Naive thymus-derived CD8-positive, alpha-beta T cell (primary cell): ENCODE measurements at regions not wholly inside any gene's neighbourhood (a gene's known extent, or its start where the extent isn't known, plus 50 kb on each side); places are given as distances from the start of the nearest gene placed in this dataset.

Experiments used
- ATAC-seq, 2 donors: fragments of 150-1000 bp; cut with Tn5 transposase in 1 of 2; sonication (Bioruptor Pico), chemical (Tn5 transposase) in 1 of 2; 1 replicate in 1 of 2; 2 replicates in 1 of 2; pipeline ENCODE4 v1.10.0; 2021; ENCODE audit warnings: mild to moderate bottlenecking in 2 of 2, moderate library complexity in 2 of 2
- POLR2A ChIA-PET: fragments of 350-600 bp; sonication (Branson Sonifier 250); formaldehyde crosslinking; loops from one replicate; lab custom pipeline; 2021; ENCODE audit warnings: antibody characterized with exemption; lab: Charles Lee
- DNase-seq, 10 donors: peaks; one replicate each; pipeline versions ENCODE4 v3.0.0 to v3.0.0-alpha.2; 2020 to 2022
- H3K27ac Mint-ChIP-seq, 10 donors: one replicate each; pipeline ENCODE4 v1.8.0; 2020 to 2022; ENCODE audit warnings: mild to moderate bottlenecking in 10 of 10, mixed read lengths in 10 of 10, moderate library complexity in 4 of 10, inconsistent platforms in 1 of 10
- H3K27me3 Mint-ChIP-seq, 5 donors: one replicate each; pipeline ENCODE4 v1.8.0; 2021 to 2022; ENCODE audit warnings: mixed read lengths in 5 of 5
- H3K36me3 Mint-ChIP-seq, 3 donors: one replicate each; pipeline ENCODE4 v1.8.0; 2020 to 2022; ENCODE audit warnings: mixed read lengths in 3 of 3, mild to moderate bottlenecking in 2 of 3, inconsistent platforms in 1 of 3
- H3K4me1 Mint-ChIP-seq, 4 donors: one replicate each; pipeline ENCODE4 v1.8.0; 2021 to 2022; ENCODE audit warnings: mixed read lengths in 4 of 4
- H3K4me3 Mint-ChIP-seq, 10 donors: one replicate each; pipeline ENCODE4 v1.8.0; 2020 to 2022; ENCODE audit warnings: mild to moderate bottlenecking in 10 of 10, mixed read lengths in 10 of 10, moderate library complexity in 6 of 10, inconsistent platforms in 1 of 10
- H3K9me3 Mint-ChIP-seq, 9 donors: one replicate each; pipeline ENCODE4 v1.8.0; 2020 to 2022; ENCODE audit warnings: mixed read lengths in 9 of 9, mild to moderate bottlenecking in 3 of 9, inconsistent platforms in 1 of 9, moderate library complexity in 1 of 9

DNA sequence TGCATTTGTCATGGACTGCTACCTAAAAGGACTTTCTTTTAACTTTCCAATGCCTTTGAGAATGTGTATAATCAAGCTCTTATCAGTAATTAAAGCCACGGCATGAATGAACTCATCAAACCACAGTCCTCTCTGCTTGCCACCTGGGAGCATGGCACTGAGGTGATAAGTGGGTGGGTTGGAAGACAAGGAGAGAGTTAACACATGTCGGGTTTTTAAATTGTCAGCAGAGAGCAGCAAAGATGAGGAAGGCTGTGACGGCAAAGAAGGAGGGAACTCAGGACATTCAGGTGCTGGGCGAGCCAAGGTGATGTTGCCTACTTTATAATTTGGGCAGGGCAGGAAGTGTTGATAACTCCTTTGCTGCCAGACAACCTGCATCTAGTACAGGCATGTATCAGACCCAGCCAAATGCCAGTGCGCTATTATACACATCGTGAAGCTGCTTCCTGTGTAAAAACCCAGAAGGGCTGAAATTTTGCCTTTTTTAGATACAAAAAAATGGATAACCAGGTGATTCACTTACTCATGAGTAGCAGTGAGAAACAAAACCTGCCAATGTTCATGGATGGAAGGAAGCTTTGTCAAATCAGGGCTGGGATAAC, 269.1 kb downstream of the KIF4B start:
- H3K36me3 Mint-ChIP-seq, result peaks cover 0 to 4% (median 0%) of the 10 kb centered on the region in 3 donors
- no peaks in the 10 kb centered on the region for H3K4me1 Mint-ChIP-seq
- POLR2A ChIA-PET, result no interaction called here
- ATAC-seq (no peak), DNase-seq (no peak)
- H3K9me3 Mint-ChIP-seq, result peaks cover 0 to 11% (median 2%) of the 10 kb centered on the region in 9 donors
- peak overlapping the region in 1 of 10 donors; percentile 57 for H3K27ac Mint-ChIP-seq
- H3K4me3 Mint-ChIP-seq, result no peak overlapping the region
- peaks cover 13 to 60% (median 31%) of the 10 kb centered on the region in 5 donors for H3K27me3 Mint-ChIP-seq

DNA sequence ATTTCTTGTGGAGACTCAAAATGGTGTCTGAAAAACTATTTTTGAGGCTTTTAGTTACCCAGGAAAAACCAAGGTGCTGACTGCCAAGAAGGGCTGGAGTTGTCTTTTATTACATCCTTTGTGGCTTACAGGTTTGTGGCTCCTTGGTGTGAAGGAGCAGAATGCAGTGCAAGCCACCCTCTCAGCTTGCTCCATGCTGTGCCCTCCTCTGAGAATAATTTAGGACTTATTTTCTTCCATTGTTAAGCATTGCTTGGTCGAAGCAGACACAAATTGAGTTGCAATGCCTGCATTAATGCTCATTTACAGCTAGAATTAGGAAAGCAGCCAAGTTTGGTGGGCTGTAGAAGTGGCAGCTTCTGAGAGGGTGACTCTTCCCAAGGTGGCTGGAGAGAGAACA, 272.2 kb downstream of the KIF4B start:
- DNase-seq (no peak), ATAC-seq (no peak)
- no peak overlapping the region for H3K4me3 Mint-ChIP-seq
- no peaks in the 10 kb centered on the region for H3K4me1 Mint-ChIP-seq
- no peak overlapping the region for H3K27ac Mint-ChIP-seq
- POLR2A ChIA-PET, result no interaction called here
- H3K9me3 Mint-ChIP-seq, result peaks cover 0 to 18% (median 2%) of the 10 kb centered on the region in 9 donors
- peaks cover 13 to 57% (median 28%) of the 10 kb centered on the region in 5 donors for H3K27me3 Mint-ChIP-seq
- peaks cover 0 to 9% (median 0%) of the 10 kb centered on the region in 3 donors for H3K36me3 Mint-ChIP-seq

DNA sequence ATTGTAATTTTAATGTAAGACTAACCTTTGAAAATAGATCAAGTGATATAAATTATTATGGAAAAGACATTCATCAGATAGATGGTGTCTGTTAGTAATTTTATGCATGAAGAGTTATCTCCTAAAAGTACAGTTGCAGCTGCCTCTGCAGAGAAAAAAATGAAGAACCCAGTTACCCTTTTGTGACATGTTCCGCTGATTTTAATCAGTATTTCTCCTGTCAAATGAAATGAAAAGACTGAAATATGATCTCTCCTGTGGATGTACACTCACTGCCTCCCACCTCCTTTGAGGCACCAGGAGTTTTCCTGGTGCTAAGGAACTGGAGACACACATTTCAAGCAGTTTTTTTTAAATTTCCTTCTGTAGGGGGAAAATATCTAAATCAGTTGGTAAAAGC, 277.4 kb downstream of the KIF4B start:
- DNase-seq (no peak), ATAC-seq (no peak)
- Mint-ChIP-seq H3K36me3 (peaks cover 0 to 4% (median 0%) of the 10 kb centered on the region in 3 donors), H3K9me3 (peaks cover 0 to 18% (median 0%) of the 10 kb centered on the region in 9 donors), H3K27me3 (peaks cover 2 to 17% (median 10%) of the 10 kb centered on the region in 5 donors), H3K27ac (no peak overlapping the region), H3K4me3 (no peak overlapping the region), H3K4me1 (no peaks in the 10 kb centered on the region)
- POLR2A ChIA-PET, result no interaction called here

DNA sequence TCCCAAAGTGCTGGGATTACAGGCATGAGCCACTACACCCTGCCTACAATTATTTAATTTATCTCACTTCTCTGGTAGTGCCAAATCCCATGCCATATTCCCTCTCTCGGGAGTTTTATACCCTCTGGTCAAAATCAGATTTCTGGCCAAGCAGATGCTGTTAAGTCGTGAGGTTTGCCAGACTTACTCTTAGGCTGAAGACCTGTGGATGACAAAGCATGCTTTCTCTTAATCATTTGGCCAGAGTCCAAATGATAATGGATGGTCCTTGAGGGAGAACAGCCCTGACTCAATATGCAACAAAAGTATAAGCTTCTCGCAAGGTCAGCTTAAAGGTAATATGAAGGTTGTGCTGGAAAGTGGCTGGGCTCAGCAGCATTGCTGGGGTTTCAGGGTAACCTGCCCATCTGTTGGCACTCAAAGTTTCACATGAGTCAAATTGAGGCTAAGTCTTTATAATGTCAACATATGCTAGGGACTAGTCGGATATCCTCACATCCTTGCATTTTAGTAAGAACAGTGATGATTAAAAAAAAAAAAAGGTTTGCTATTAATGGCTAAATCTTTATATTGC, 280.1 kb downstream of the KIF4B start:
- H3K9me3 Mint-ChIP-seq, result peaks cover 0 to 9% (median 0%) of the 10 kb centered on the region in 9 donors
- POLR2A ChIA-PET, result no interaction called here
- no peak for ATAC-seq
- no peak overlapping the region for H3K27ac Mint-ChIP-seq
- H3K4me3 Mint-ChIP-seq, result no peak overlapping the region
- H3K4me1 Mint-ChIP-seq, result no peaks in the 10 kb centered on the region
- H3K27me3 Mint-ChIP-seq, result peaks cover 0 to 4% (median 0%) of the 10 kb centered on the region in 5 donors
- no peak for DNase-seq
- no peaks in the 10 kb centered on the region for H3K36me3 Mint-ChIP-seq

DNA sequence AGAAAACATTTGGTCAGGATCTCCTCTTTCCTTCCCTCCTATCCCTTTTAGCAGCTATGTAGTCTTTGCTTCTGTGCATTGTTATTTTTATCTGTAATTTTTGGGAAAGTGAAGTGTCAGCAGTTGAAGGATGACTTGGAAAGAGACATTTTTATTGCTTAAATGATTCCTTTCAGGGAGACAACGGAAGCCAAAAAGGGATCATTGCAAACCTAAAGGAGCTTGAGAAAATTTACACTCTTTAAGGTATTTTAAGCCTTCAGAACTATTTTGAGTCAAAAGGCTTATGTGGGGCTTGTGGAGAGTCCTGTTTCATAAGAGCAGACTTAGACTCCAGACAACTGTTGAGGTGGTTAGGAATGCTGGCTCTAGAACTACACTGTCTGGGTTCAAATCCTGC, 281.6 kb downstream of the KIF4B start:
- H3K27ac Mint-ChIP-seq, result no peak overlapping the region
- peaks cover 0 to 4% (median 0%) of the 10 kb centered on the region in 5 donors for H3K27me3 Mint-ChIP-seq
- POLR2A ChIA-PET, result no interaction called here
- H3K36me3 Mint-ChIP-seq, result no peaks in the 10 kb centered on the region
- H3K4me3 Mint-ChIP-seq, result no peak overlapping the region
- ATAC-seq, result no peak
- DNase-seq, result no peak
- H3K9me3 Mint-ChIP-seq, result peaks cover 0 to 9% (median 0%) of the 10 kb centered on the region in 9 donors
- H3K4me1 Mint-ChIP-seq, result no peaks in the 10 kb centered on the region

DNA sequence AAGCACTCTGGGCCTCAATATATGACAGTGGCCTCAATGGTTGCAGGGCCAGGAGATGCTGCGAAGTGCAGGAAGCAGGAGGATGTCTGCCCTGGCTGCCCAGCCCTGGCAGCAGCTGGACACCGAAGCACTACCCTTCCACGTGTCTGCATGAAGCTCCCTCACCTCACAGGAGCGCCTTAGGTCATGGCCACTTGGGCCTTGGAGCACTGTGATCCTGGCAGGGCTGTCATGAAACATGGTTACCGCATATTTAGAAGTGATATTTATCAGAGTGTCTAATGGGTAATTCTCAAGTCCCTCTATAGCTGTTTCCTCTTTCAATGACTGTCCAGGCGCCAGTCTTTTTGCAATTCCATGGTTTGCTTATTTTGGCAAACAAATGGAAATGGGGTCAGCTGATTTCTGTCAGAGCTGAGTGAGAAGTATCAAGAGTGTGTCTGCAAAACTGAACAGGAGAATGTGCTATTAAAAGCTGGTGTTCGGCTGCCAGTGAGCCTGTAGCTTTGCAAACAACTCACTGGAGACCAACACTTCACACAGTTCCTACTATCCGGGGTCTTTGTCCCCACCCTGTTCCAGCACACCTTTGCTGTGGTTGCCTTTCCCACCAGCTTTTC, 285.9 kb downstream of the KIF4B start:
- no peak for ATAC-seq
- no peak overlapping the region for H3K27ac Mint-ChIP-seq
- H3K27me3 Mint-ChIP-seq, result peaks cover 0 to 1% (median 0%) of the 10 kb centered on the region in 5 donors
- H3K4me3 Mint-ChIP-seq, result no peak overlapping the region
- DNase-seq, result no peak
- no peaks in the 10 kb centered on the region for H3K4me1 Mint-ChIP-seq
- peaks cover 0 to 5% (median 0%) of the 10 kb centered on the region in 9 donors for H3K9me3 Mint-ChIP-seq
- POLR2A ChIA-PET, result no interaction called here
- H3K36me3 Mint-ChIP-seq, result no peaks in the 10 kb centered on the region

DNA sequence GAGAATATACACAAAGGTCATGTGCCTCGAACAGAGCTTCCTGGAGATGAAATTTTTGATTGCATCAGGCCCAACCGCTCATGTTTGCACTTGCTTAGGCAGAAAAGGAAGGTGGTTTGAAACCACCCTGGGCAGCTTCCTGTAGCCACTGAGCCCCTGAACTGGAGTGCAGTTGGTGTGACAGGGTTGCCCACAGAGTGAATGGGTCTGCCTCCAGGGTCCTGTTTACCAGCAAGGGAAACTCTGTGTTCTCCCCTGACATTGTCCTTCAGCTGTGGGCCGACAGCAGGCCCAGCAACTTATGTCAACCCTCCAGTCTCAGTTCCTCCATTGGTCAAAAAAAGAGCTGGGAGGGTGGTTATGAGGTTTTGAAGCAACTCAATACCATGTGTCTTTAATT, 289.6 kb downstream of the KIF4B start:
- no peak for ATAC-seq
- peaks cover 0 to 2% (median 0%) of the 10 kb centered on the region in 4 donors for H3K4me1 Mint-ChIP-seq
- H3K27me3 Mint-ChIP-seq, result peaks cover 0 to 1% (median 0%) of the 10 kb centered on the region in 5 donors
- POLR2A ChIA-PET, result no interaction called here
- H3K4me3 Mint-ChIP-seq, result no peak overlapping the region
- DNase-seq, result no peak
- H3K27ac Mint-ChIP-seq, result no peak overlapping the region
- H3K36me3 Mint-ChIP-seq, result no peaks in the 10 kb centered on the region
- H3K9me3 Mint-ChIP-seq, result peaks cover 0 to 2% (median 0%) of the 10 kb centered on the region in 9 donors

DNA sequence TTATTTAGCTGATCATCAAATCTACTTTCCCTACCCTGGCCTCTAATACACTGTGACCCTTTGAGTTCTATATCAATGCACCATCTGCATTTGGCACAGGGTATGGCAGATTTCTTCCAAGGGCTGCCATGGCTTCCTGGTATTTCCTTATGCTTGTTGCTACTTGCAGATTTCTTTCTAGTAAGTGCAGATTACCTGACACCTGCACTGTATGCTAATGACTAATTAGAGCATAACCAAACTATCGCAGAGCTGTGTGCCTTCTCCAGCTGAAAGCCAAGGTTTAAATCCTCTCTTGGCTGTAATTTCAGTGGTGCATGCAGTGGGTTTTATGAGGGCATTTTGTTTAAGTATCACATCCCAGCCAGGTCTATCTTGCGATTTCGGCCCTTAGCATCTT, 293.7 kb downstream of the KIF4B start:
- ATAC-seq (no peak), DNase-seq (no peak)
- no peaks in the 10 kb centered on the region for H3K36me3 Mint-ChIP-seq
- no peak overlapping the region for H3K27ac Mint-ChIP-seq
- peaks cover 0 to 2% (median 0%) of the 10 kb centered on the region in 9 donors for H3K9me3 Mint-ChIP-seq
- peaks cover 0 to 13% (median 0%) of the 10 kb centered on the region in 5 donors for H3K27me3 Mint-ChIP-seq
- peaks cover 0 to 2% (median 0%) of the 10 kb centered on the region in 4 donors for H3K4me1 Mint-ChIP-seq
- POLR2A ChIA-PET, result no interaction called here
- H3K4me3 Mint-ChIP-seq, result no peak overlapping the region

DNA sequence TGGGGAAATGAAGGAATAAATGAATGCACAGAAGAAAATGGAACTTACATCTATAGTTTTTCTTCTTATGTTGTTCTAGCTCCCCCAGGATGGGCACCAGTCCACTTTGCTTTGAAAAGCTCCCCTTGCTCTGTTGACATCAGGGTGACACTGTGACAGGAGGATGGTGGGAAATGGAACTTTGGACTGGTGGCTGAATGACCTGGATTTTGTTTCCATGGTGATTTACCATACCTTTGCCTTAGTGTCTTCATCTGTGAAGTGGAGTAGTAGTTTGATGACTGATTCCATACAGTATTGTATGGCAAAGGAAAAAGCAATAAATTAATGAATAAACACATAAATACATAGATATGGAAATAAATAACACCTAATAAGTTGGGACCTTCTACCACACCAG, 294.7 kb downstream of the KIF4B start:
- Mint-ChIP-seq H3K27me3 (peaks cover 0 to 13% (median 0%) of the 10 kb centered on the region in 5 donors), H3K36me3 (no peaks in the 10 kb centered on the region), H3K9me3 (peaks cover 0 to 2% (median 0%) of the 10 kb centered on the region in 9 donors), H3K4me1 (peaks cover 0 to 2% (median 0%) of the 10 kb centered on the region in 4 donors), H3K27ac (no peak overlapping the region), H3K4me3 (no peak overlapping the region)
- ATAC-seq (no peak), DNase-seq (no peak)
- POLR2A ChIA-PET, result no interaction called here

DNA sequence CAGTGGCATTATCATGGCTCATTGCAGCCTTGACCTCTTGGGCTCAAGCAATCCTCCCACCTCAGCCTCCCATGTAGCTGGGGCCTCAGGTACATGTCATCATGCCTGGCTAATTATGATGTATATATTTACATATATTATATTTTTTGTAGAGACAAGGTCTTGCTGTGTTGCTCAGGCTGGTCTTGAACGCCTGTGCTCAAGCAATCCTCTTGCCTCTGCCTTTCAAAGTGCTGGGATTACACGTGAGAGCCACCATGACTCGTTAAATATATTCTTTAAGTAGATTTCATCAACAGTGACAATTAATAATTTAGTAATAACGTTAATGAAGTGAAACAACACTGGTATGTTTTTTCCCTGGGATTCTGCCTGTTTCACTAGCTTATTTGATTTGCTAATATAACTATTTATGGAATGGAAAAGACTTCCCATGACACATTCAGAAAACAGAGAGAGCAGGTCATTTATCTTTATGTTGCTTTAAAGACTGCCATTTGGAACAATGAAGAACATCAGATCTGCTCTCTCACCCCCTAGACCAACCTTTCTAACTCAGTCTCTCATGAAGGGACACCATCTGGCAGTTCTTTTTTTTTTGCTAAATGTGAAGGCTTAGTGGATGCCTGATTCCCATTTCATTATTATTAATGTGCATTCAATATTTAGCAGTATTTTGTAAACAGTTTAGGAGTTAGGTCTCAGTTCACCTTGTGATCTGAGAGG, 295.6 kb downstream of the KIF4B start:
- ATAC-seq (no peak), DNase-seq (no peak)
- no peak overlapping the region for H3K4me3 Mint-ChIP-seq
- H3K9me3 Mint-ChIP-seq, result peaks cover 0 to 2% (median 0%) of the 10 kb centered on the region in 9 donors
- peaks cover 0 to 13% (median 0%) of the 10 kb centered on the region in 5 donors for H3K27me3 Mint-ChIP-seq
- H3K36me3 Mint-ChIP-seq, result no peaks in the 10 kb centered on the region
- no peak overlapping the region for H3K27ac Mint-ChIP-seq
- peaks cover 0 to 2% (median 0%) of the 10 kb centered on the region in 4 donors for H3K4me1 Mint-ChIP-seq
- POLR2A ChIA-PET, result no interaction called here

DNA sequence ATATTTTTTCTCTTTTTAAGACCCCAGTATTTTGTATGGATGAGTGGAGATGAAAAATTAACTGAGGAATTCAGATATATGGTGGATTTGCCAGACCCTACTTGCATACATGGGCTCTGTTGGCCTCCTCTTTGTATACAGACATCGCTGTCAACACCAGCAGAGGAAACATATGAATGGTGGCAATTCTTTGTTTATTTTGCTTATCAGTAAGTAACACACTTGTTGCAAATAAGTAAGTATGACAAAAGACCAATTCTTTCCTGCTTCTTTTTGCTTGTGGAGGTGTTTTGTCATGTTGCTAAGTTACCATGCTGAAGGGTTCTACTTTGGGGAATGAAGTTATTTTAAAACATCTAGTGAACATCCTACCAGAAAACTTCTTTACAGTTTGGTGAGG, 298.2 kb downstream of the KIF4B start:
- POLR2A ChIA-PET, result no interaction called here
- Mint-ChIP-seq H3K36me3 (no peaks in the 10 kb centered on the region), H3K27me3 (peaks cover 0 to 13% (median 0%) of the 10 kb centered on the region in 5 donors), H3K27ac (no peak overlapping the region), H3K4me3 (no peak overlapping the region), H3K4me1 (no peaks in the 10 kb centered on the region), H3K9me3 (peaks cover 0 to 9% (median 0%) of the 10 kb centered on the region in 9 donors)
- DNase-seq, result no peak
- ATAC-seq, result no peak

DNA sequence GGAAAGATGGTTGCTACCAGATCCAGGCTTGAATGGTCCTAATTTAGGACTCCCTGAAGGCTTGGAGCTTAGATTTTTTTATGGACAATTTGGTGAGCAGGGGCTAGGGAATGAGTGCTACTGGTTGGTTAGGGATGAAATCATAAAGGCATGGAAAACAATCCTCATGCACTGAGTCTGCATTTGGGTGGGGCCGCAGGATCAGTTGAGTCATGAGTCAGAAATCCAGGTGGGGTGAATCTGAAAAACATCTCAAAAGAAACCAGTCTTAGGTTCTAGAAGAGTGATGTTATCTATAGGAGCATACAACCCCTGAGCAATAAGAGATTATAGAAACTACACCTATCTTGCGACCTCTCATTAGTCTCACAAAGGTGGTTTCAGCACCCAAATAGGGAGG, 300.0 kb downstream of the KIF4B start:
- H3K4me1 Mint-ChIP-seq, result no peaks in the 10 kb centered on the region
- H3K4me3 Mint-ChIP-seq, result no peak overlapping the region
- DNase-seq (no peak), ATAC-seq (no peak)
- peaks cover 0 to 13% (median 0%) of the 10 kb centered on the region in 5 donors for H3K27me3 Mint-ChIP-seq
- H3K36me3 Mint-ChIP-seq, result no peaks in the 10 kb centered on the region
- no peak overlapping the region for H3K27ac Mint-ChIP-seq
- POLR2A ChIA-PET, result no interaction called here
- H3K9me3 Mint-ChIP-seq, result peaks cover 0 to 9% (median 2%) of the 10 kb centered on the region in 9 donors
